ENCODE measurements at regions not wholly inside any gene's neighbourhood (a gene's known extent, or its start where the extent isn't known, plus 50 kb on each side); places are given as distances from the start of the nearest gene placed in this dataset.

DNA sequence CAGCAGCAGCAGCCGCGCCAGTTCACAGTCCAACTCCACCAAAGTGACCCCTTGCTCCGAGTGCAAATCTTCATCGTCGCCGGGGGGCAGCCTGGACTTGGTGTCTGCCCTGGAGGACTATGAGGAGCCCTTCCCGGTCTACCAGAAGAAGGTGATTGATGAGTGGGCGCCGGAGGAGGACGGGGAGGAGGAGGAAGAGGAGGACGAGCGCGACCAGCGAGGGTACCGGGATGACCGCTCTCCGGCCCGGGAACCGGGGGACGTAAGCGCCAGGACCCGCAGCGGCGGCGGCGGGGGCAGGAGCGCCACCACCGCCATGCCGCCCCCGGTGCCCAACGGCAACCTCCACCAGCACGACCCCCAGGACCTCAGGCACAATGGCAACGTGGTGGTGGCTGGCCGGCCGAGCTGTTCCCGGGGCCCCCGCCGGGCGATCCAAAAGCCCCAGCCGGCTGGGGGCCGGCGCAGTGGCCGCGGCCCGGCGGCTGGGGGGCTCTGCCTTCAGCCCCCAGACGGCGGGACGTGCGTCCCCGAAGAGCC, 224.1 kb upstream of the IL12A start:
- DNase-seq (ENCODE audit: low spot score) = no peak

- no peak for DNase-seq (ENCODE audit: low spot score)
Observed at GRCh38 chr3:159765030-159765859, 223.4 kb upstream of the IL12A start.

DNA sequence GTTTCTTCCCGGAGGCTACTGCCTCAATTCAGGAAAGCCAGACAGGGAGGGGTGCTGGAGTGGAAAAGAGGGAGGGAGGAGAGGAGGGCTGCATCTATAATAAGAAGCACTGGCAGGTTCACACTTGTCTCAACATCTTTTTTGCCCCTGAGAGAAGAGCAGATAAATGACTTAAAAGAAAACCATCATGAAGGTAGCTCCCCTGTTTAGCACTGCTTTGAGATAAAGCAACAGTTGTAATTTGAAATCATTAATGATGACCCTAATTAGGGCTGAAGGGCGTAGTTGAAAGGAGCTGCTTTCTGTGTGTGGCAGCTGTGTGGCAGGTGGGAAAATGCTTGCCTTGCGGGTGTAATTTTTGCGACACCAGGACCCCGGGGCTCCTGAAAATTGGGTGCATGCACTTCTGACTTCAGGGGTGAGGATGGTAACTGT, 222.8 kb upstream of the IL12A start:
- DNase-seq (ENCODE audit: low spot score) = no peak

- no peak for DNase-seq (ENCODE audit: low spot score)
Observed at GRCh38 chr3:159766563-159767185, 222.0 kb upstream of the IL12A start.

GRCh38 chr3:159770998-159771397, 217.6 kb upstream of the IL12A start:
- DNase-seq (ENCODE audit: low spot score) = no peak

GRCh38 chr3:159771865-159772611, 216.6 kb upstream of the IL12A start:
- no peak for DNase-seq (ENCODE audit: low spot score)

DNA sequence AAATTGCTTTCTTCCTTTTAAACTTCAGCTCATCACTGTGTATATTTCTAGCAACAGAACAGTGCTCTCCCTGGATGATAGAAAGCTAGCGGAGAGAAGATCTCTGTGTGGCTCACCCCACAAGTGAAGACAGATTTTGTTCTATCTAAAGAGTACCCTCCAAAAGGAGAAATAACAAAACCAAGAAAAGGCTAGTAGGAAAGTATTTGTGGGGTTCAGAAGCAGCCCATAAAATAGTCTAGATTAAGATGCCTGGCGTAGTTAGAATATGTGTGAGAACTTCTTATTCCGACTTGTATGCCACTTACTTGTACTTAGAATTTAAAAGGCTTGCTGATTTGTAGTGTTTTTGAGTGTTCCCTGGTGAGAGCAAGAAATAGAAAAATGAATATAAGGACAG, 214.9 kb upstream of the IL12A start:
- DNase-seq (ENCODE audit: low spot score) = no peak

DNA sequence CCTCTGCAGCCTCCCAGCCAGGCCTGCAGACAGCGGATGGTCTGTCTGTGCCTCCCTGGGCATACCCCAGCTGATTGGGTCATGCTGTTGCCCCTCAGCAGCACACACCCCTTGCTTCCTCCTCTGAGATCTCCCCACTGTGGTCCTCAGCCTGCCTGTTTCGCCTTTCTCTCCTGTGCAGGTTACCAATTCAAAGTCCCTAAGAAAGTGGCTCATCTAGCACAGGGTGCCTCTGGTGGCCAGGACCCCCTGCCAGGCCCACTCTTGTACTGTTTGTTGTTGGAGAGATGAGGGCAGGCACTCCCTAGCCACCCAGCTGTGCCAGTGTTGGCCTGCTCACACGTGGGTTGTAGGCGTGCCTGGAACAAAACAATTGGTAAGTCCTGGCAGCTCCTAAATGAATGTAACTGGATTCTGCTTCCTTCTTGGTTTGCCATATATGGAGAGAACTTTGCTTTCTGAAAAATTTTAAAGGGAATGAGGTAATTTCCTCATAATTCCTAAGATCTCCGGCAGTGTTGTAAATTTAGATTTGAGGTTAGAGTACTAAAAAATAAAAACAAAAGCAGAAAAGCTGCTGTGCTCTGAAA, 213.2 kb upstream of the IL12A start:
- DNase-seq (ENCODE audit: low spot score) = no peak

DNA sequence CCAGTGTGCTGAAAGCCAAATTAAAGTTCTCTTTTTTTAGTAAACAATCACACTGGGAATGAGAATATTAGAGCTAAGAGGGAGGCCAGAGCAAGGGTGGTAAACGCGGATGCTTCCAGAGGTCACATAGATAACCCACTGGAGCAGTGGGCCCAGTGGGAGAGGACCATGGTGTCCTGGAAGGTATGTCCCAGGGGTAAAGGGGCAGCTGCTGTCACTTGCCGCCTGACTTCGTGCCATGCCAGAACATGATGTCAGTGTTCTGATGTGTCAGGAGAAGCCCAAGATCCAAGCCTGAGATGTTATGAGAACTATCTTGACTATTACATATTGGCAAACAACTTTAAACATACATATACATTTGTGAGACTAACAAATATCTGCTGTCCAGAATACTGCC, 211.9 kb upstream of the IL12A start:
- DNase-seq (ENCODE audit: low spot score) = no peak

- no peak for DNase-seq (ENCODE audit: low spot score)
Observed at GRCh38 chr3:159779883-159780282, 208.8 kb upstream of the IL12A start.

DNA sequence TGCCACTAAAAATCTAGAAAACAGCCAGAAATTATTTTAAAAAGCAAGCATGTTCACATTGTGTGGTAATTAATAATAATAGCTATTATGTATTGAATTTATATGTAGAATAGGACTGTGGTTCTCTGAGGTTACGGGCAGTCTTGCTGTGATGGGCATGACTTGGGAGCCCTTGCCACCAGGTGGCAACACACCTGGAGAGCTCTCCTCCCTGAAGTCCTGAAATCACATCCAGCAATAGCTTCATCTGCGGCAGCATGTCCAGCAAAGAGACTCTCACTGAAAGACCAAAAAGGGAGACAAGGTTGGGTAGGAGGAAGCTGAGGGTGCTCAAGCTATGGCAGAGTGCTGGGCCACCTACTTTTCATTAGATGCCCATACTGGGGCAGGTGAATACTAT, 206.8 kb upstream of the IL12A start:
- DNase-seq (ENCODE audit: low spot score) = no peak

GRCh38 chr3:159782724-159783421, 205.8 kb upstream of the IL12A start:
- DNase-seq (ENCODE audit: low spot score) = no peak

DNA sequence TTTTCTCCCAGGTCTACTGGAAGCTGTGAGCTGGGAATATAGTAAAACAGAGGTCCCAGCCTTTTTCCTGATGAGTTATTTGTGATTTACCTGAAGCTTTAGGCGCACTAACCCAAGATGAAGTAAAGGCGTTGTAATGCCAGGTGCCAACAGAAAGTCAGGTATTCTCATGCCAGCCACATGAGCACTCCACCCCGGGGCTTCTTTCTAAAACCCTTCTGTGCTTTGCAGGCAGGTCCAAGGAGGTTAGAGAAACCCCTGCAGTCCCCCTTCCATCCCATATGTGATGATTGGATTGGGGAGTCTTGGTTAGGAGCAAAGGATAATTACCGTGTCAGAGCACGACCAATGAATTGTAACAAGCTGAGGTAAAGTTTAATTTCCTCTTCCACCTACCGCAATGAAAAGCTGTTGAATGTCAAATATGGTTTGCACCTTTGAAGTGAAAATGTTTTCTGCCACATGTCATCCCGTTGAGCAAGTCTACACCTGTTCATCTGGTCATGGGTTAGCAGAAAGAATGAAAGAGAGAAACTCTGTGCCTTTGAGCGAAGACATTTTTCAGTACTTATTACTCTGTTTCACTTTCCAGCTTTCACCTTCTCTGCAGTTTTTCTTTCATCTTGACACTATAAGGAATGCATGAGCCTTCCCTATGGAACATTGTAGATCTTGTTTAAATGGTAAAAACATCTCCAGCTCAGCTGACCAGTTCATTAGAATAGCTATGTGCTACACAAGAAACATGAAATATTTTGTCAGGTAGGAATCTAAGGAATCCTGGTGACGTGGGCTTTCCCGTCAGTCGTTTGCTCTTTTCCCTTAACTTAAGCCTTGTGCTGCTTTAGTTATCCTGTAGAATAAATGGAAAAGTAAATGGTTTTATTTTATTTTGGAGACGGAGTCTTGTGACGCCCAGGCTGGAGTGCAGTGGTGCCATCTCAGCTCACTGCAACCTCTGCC, 204.6 kb upstream of the IL12A start:
- no peak for DNase-seq (ENCODE audit: low spot score)

GRCh38 chr3:159785273-159785708, 203.3 kb upstream of the IL12A start:
- DNase-seq (ENCODE audit: low spot score) = no peak

DNA sequence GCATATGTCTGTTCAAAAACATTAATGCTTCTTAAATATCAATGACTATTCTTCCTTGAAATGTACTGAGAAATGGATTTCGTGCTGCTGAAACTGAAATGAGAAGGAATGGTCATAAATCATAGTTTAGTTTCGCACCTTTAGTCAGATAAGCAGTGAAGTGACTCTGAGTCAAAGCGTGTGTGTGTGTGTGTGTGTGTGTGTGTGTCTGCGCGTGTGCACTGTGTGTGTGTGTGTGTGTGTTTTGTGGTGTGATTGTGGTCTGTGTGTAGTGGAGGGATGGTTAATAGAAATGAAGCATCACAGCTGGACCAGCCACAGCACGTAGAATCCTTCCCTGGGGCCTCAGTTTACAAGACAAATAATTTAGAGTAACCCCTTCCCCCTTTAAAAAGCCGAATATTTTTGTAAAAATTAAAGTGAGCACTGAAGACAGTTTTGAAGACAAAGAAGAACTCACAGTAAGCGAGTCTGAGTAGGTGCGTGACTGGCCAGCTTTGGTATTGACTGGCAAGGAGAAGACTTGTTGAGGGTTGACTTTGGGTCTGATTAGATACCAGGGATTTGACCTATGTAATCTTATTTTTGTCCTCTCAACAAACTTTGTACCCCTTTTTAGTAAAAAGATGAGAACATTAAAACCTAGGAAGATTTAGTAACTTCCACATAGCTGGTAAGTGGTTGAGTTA, 202.0 kb upstream of the IL12A start:
- no peak for DNase-seq (ENCODE audit: low spot score)

GRCh38 chr3:159787178-159787574, 201.5 kb upstream of the IL12A start:
- DNase-seq (ENCODE audit: low spot score) = no peak

DNA sequence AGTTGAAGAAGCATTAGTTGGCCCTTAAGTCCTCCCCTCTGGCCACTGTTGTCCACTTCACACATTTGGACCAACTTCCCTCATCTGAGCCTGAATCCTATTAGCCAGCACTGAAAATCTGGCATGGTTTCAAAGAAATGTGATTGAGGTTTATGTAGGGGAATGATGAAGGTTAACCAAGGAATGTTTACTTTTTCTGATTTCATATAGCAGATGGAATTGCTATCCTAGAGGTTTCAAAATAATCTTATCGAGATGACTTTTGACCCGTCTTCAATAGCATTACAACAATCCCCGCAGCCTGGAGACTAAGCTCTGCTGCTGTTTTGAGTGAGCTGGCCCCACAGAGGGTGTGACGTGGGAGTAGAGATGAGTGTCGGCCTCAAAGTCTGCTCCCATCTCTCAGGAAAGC, 200.8 kb upstream of the IL12A start:
- no peak for DNase-seq (ENCODE audit: low spot score)

DNA sequence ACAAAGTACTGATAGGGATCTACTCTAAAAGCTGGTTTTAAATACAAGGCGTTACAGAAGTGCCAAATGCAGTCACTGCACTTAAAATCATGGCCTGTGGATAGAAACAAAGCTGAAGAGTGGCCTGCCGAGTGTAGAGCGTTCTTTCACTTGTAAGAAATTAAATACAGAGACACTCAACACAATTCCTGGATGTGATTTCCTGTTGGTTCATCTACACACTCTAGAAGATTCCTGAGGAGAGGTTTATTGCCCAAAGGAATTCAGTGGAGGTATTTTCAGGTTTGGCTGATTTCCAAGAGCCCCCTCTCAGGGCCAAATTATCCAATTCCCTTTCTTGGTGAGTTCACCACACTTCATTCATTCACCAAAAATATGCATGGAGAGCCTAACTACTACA, 200.3 kb upstream of the IL12A start:
- DNase-seq (ENCODE audit: low spot score) = no peak

DNA sequence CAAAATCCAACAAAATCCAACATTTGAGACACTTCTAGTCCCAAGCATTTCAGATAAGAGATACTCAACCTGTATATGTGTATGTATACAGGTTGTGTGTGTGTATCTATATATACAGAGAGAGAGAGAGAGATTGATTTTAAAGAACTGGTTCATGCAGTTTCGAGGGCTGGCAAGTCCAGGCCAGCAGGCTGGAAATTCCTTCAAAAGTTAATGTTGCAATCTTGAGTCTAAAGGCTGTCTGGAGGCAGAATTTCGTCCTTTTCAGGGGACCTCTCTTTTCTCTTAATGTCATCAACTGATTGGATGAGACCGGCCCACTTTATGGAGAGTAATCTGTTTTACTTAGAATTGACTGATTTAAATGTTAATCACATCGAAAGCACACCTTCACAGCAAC, 199.6 kb upstream of the IL12A start:
- no peak for DNase-seq (ENCODE audit: low spot score)
